Hepatocyte (in vitro differentiated cells): ENCODE measurements at regions not wholly inside any gene's neighbourhood (a gene's known extent, or its start where the extent isn't known, plus 50 kb on each side); places are given as distances from the start of the nearest gene placed in this dataset.

Experiments
- DNase-seq: peaks from one replicate; pipeline ENCODE4 v3.0.0-alpha.2; 2016; ENCODE audit warnings: low spot score
- H2AFZ ChIP-seq: fragments of 200-600 bp; sonication (generic); 2 replicates; pipeline ENCODE4 v1.6.0; 2016; ENCODE audit warnings: antibody characterized with exemption, mild to moderate bottlenecking
- H3K27ac ChIP-seq: fragments of 200-600 bp; sonication (generic); 2 replicates; pipeline ENCODE4 v1.5.1; 2016; ENCODE audit warnings: mild to moderate bottlenecking
- H3K27me3 ChIP-seq: fragments of 200-600 bp; sonication (generic); 2 replicates; pipeline ENCODE4 v1.6.1; 2016
- H3K36me3 ChIP-seq: fragments of 200-600 bp; sonication (generic); replicated peaks from 2 replicates; pipeline ENCODE4 v1.5.1; 2016; ENCODE audit warnings: low read depth; ENCODE audit not compliant: insufficient read depth
- H3K4me1 ChIP-seq: fragments of 200-600 bp; sonication (generic); 2 replicates; pipeline ENCODE4 v1.5.1; 2016; ENCODE audit warnings: mild to moderate bottlenecking, moderate library complexity; ENCODE audit not compliant: insufficient read depth
- H3K4me2 ChIP-seq: fragments of 200-600 bp; sonication (generic); 2 replicates; pipeline ENCODE4 v1.6.0; 2016
- H3K4me3 ChIP-seq: fragments of 200-600 bp; sonication (generic); 2 replicates; pipeline ENCODE4 v1.5.1; 2016; ENCODE audit warnings: mild to moderate bottlenecking
- H3K79me2 ChIP-seq: fragments of 200-600 bp; sonication (generic); 2 replicates; pipeline ENCODE4 v1.6.0; 2017; ENCODE audit warnings: mild to moderate bottlenecking
- H3K9me2 ChIP-seq: fragments of 200-600 bp; sonication (generic); replicated peaks from 2 replicates; pipeline ENCODE4 v1.6.0; 2017; ENCODE audit warnings: mild to moderate bottlenecking; ENCODE audit not compliant: insufficient read depth
- H3K9me3 ChIP-seq: fragments of 200-600 bp; sonication (generic); 2 replicates; pipeline ENCODE4 v1.5.1; 2016; ENCODE audit warnings: low read depth, mild to moderate bottlenecking
- H4K20me1 ChIP-seq: fragments of 200-600 bp; sonication (generic); 2 replicates; pipeline ENCODE4 v1.6.0; 2016; ENCODE audit warnings: mild to moderate bottlenecking; ENCODE audit not compliant: insufficient read depth, poor library complexity, severe bottlenecking
- EZH2 ChIP-seq: fragments of 200-600 bp; sonication (generic); IDR thresholded peaks from 2 replicates; pipeline ENCODE4 v1.6.1; 2016; ENCODE audit warnings: antibody characterized with exemption, mild to moderate bottlenecking, borderline replicate concordance
- EZH2phosphoT487 ChIP-seq: fragments of 200-600 bp; sonication (generic); IDR thresholded peaks from one replicate; pipeline ENCODE4 v1.6.1; 2018; ENCODE audit warnings: antibody characterized with exemption, mild to moderate bottlenecking, low read depth, moderate library complexity; ENCODE audit not compliant: unreplicated experiment, severe bottlenecking
- WGBS: methylation state at CpG from one replicate; pipeline ENCODE4 v1.1.6; 2016; ENCODE audit warnings: low lambda C conversion rate; ENCODE audit errors: missing lambda C conversion rate; 5-methylcytosine and 5-hydroxymethylcytosine counted together
- TF ChIP-seq, protein P1 (sequence below): fragments of 200-600 bp; sonication (generic); IDR thresholded peaks from 2 replicates; pipeline ENCODE4 v1.5.1; 2016; ENCODE audit warnings: antibody characterized with exemption, mild to moderate bottlenecking; ENCODE audit not compliant: poor library complexity

DNA sequence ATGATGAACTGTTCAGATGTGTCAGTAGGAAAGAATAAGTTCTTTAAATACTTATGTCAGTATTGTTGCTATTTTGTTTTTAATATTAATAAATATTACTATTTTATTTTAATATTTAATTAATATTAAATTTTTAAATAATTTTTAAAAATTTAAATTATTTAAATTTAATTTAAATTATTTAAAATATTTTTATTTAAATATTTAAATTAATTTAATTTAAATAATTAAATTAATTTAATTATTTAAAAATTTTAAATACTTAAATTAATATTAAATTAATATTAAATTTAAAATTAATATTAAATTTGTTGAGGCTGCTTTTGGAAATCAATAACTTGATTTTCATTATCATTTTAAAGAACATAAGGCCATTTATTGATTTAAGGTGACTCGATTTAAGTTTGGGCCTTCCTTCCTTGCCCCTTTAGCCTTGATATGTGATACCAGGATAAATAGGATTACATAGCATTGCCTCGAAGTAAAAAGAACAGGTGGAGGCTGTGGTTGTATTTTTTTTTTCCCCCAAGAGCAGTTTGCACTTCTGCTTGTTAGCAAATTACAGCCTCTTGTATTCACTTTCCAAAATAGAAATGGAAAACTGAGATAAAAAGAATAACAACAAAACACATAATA is 915.2 kb downstream of the TTLL7 start:
- Histone ChIP-seq H3K9me2 (no peaks in the 10 kb centered on the region), H3K4me2 (no peak overlapping the region), H3K9me3 (no peaks in the 10 kb centered on the region), H3K27me3 (no peaks in the 10 kb centered on the region), H3K79me2 (no peaks in the 10 kb centered on the region), H3K27ac (no peak overlapping the region), H3K4me1 (no peaks in the 10 kb centered on the region), H2AFZ (no peak overlapping the region), H3K4me3 (no peak overlapping the region), H4K20me1 (no peaks in the 10 kb centered on the region), H3K36me3 (no peaks in the 10 kb centered on the region)
- TF ChIP-seq, protein P1, sequence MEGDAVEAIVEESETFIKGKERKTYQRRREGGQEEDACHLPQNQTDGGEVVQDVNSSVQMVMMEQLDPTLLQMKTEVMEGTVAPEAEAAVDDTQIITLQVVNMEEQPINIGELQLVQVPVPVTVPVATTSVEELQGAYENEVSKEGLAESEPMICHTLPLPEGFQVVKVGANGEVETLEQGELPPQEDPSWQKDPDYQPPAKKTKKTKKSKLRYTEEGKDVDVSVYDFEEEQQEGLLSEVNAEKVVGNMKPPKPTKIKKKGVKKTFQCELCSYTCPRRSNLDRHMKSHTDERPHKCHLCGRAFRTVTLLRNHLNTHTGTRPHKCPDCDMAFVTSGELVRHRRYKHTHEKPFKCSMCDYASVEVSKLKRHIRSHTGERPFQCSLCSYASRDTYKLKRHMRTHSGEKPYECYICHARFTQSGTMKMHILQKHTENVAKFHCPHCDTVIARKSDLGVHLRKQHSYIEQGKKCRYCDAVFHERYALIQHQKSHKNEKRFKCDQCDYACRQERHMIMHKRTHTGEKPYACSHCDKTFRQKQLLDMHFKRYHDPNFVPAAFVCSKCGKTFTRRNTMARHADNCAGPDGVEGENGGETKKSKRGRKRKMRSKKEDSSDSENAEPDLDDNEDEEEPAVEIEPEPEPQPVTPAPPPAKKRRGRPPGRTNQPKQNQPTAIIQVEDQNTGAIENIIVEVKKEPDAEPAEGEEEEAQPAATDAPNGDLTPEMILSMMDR, result no peak
- TF ChIP-seq EZH2, result no peak
- 85% methylated on average over 2 of the region's 2 CpGs for WGBS
- no peak for DNase-seq

DNA sequence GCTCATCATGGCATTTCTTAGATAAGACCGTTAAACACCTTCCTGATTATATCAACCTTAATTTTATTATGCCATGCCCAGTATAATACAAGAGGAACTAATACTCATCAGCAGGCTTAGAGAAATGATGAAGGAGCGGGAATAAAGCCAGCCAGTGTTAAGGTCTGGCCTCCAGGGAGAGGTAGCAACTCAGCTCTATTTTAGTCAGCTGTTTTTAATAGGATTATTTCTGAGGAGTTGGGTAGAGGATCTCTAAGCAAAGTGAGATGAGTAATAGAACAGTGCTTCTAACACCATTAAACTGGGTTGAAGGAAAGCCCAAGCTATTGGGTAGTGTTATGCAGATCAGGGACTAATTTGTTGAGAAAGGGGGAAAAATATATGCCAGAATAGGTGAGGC is 921.5 kb downstream of the TTLL7 start:
- Histone ChIP-seq H3K79me2 (no peaks in the 10 kb centered on the region), H3K4me1 (no peaks in the 10 kb centered on the region), H3K27ac (no peak overlapping the region), H3K4me3 (no peak overlapping the region), H3K27me3 (no peaks in the 10 kb centered on the region), H3K36me3 (no peaks in the 10 kb centered on the region), H3K9me3 (no peaks in the 10 kb centered on the region), H4K20me1 (no peaks in the 10 kb centered on the region), H3K9me2 (no peaks in the 10 kb centered on the region), H3K4me2 (no peak overlapping the region), H2AFZ (no peak overlapping the region)
- 92% methylated on average over 2 of the region's 2 CpGs for WGBS
- no peak for DNase-seq
- TF ChIP-seq, protein P1, result no peak
- no peak for TF ChIP-seq EZH2phosphoT487

DNA sequence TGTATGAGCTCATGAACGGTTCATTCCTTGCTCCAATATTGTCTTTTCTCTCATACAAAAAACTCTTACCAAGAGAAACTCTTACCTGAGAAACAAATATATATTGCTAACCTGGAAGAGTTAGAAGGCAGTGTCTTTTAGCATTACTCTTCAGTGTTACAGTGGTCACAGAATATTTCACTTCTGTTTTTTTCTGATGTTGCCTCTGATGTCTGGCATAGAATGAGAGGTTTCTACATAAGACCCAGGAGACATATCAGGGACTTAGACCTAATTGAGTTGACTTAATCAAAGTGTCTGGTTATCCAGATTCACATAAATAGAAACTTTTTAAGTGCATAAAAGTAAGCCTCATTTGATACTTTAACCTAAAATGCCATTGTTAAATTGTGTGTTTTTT is 923.8 kb downstream of the TTLL7 start:
- Histone ChIP-seq H3K4me2 (no peak overlapping the region), H3K27me3 (no peaks in the 10 kb centered on the region), H4K20me1 (no peaks in the 10 kb centered on the region), H3K27ac (no peak overlapping the region), H3K9me3 (no peaks in the 10 kb centered on the region), H3K4me1 (no peaks in the 10 kb centered on the region), H3K79me2 (no peaks in the 10 kb centered on the region), H2AFZ (no peak overlapping the region), H3K9me2 (no peaks in the 10 kb centered on the region), H3K36me3 (no peaks in the 10 kb centered on the region), H3K4me3 (no peak overlapping the region)
- 94% methylated on average over 1 of the region's 1 CpG for WGBS
- no peak for DNase-seq
- TF ChIP-seq, protein P1, result no peak
- TF ChIP-seq EZH2phosphoT487, result no peak
- no peak for TF ChIP-seq EZH2

DNA sequence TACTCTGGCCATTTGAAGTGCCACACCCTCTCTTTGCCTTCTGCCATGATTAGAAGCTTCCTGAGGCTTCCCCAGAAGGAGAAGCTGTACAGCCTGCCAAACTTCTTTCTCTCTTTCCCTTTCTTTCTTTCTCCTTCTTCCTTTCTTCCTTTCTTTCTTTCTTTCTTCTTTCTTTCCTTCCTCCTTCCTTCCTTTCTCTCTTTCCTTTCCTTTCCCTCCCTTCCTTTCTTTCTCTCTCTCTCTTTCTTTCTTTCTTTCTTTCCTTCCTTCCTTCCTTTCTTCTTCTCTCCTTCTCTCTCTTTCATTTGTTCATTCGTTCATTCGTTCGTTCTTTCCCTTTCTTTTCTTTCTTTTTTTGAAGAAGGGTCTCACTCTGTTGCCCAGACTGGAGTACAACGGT is 931.0 kb downstream of the TTLL7 start:
- TF ChIP-seq EZH2 (no peak), EZH2phosphoT487 (no peak)
- TF ChIP-seq, protein P1, result no peak
- H2AFZ ChIP-seq, result no peak overlapping the region
- no peaks in the 10 kb centered on the region for H4K20me1 ChIP-seq
- 95% methylated on average over 4 of the region's 4 CpGs for WGBS
- H3K4me2 ChIP-seq, result no peak overlapping the region
- H3K27ac ChIP-seq, result no peak overlapping the region
- no peaks in the 10 kb centered on the region for H3K9me2 ChIP-seq
- H3K36me3 ChIP-seq, result no peaks in the 10 kb centered on the region
- H3K4me1 ChIP-seq, result peaks cover 3% of the 10 kb centered on the region
- H3K79me2 ChIP-seq, result no peaks in the 10 kb centered on the region
- no peaks in the 10 kb centered on the region for H3K27me3 ChIP-seq
- no peak for DNase-seq
- H3K9me3 ChIP-seq, result no peaks in the 10 kb centered on the region
- H3K4me3 ChIP-seq, result no peak overlapping the region
